Epithelial cell of prostate (primary cell): ENCODE measurements at regions not wholly inside any gene's neighbourhood (a gene's known extent, or its start where the extent isn't known, plus 50 kb on each side); places are given as distances from the start of the nearest gene placed in this dataset.
"Not testable (repeated sequence)": the region's sequence is repeated elsewhere in the genome, so short reads cannot be mapped to it uniquely, and the experiment has no call there.

ENCODE experiments used
- DNase-seq: peaks from one replicate; pipeline ENCODE4 v3.0.0-alpha.2; 2011; ENCODE audit warnings: low read depth, low spot score
- H3K27ac ChIP-seq: fragments of 450-650 bp; 2 replicates; pipeline ENCODE4 v1.5.1; 2017; ENCODE audit warnings: mild to moderate bottlenecking

DNA sequence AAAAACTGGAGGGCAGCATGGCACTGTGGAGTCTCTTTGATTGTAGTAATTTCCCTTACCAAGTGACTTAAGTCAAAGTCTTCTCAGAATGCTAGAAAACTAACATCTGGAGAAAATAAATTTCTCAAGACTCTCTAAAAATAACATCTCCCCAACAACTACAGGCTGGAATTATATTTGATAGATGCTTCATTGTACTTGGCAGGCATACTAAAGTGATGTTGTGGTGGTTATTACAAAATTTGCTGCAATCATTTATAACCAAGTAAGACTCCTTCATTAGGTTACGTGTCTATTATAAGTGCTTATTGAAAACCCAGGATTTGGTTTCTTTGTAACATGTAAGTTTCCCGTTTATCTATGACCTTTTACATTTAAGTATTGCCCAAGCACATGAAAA, 132.9 kb upstream of the NRIP1 start:
- no peak for DNase-seq
- H3K27ac ChIP-seq: no peak overlapping the region

DNA sequence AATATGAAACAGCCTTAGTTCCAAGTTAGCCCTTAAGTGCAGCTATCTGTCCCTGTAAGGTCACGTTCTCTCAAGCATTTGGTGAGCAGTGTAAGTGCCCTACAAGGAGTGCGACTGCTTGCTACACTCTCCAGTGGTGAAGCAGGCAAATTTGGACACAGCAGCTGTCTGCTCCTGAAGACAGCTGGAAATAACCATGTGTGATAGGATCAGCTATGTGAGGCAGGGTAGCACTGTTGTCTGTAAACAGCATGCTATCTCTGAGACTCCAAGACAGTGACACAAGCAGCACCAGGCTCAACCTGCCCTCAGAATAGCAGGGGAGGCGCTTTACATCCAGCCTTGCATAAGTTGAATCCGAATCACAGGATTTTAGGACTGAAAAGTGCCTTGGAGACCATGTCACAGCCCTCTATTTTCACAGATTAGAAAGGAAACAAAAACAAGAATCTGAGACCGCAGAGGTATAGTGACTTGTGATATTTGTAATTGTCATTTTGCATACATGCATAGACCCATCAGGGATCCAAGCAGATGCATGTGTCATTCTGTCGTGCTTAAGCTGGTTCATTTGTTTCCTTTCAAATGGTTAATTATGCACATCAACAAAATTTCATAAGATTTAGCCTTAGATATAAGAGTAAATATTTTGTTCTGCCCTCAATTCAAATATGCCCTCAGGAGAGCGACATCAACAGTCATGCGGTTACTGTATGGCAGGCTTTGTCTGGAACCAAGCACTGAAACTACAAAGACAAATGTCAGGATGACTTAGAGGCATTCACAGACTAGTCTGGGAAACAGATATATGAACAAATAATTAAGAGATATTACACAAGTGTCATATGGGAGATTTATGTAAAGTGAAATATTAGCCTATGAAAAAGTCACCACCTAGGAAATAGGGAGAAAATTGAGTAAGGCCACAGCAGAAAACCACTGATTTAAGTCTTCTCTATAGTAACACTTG, 134.9 kb upstream of the NRIP1 start:
- no peak overlapping the region for H3K27ac ChIP-seq
- DNase-seq: no peak

DNA sequence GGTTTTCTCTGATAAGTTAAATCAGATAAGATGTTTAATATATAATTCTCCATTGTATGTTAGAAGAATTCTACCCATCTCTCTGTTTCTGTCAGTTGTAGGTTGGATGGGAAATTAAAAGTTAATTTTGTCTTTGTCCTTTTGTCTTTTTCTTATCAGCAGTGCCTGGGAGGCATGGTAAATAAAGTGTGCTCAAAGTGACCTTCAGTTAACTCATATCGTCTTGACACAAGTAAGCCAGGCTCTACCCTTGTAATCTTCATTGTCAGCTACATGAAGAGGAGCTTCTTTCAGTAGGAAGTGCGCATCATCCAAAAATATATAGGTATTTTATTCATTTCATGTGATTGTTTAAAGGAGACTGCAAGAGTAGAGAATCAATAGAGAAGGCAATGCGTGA, 138.9 kb upstream of the NRIP1 start:
- H3K27ac ChIP-seq: no peak overlapping the region
- DNase-seq: no peak

DNA sequence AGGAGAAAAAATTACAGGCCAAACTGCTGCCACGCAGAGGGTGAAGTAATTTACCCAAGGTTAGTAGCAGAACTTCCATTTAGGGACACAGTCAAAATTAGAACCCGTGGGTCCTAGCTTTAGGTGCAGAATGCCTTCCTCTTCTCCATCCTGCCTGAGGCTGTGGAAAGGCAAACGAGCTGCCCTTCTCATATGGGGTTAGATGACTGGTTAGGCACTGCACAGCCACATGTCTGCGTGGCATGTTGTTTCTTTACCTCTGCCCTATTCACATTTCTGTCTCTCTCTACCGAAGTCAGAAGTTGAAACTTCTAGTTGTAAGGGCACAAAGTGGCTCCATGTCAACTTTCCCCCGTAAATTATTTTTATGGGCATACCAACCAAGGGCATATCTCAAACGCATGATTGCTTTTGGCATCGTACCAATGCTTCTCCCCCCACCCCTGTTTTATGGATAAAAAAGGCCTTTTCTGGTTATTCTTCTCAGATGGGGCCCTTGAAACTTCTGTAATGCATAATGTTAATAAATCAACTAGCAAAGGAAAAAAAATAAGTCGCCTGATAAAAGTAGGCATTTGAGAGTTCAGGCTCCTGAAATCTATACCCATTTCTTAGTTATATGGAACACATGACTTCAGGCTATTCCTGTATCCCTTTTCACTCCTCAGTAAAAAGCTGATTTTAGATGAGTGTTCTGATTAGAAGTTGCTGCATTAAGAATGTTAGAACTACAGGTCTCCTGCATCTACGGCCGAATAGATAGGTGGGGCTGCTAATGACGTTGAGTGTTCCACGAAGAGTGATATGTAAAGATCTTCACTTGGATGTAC, 139.6 kb upstream of the NRIP1 start:
- no peak overlapping the region for H3K27ac ChIP-seq
- no peak for DNase-seq

DNA sequence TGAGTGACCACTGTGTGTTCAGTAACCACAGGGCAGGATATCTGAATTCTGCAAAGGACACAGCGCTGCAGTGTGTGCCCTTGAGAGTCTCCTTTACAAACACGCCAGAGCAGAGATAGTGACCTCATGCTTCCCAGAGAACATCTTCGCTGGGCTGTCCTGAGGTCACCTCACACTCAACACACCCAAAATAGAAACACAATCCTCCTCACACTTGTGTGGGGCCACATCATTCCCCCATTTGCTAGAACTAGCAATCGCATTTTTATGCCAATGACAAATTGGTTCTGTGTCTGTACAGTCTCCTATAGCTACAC, 140.1 kb upstream of the NRIP1 start:
- DNase-seq: no peak
- no peak overlapping the region for H3K27ac ChIP-seq

DNA sequence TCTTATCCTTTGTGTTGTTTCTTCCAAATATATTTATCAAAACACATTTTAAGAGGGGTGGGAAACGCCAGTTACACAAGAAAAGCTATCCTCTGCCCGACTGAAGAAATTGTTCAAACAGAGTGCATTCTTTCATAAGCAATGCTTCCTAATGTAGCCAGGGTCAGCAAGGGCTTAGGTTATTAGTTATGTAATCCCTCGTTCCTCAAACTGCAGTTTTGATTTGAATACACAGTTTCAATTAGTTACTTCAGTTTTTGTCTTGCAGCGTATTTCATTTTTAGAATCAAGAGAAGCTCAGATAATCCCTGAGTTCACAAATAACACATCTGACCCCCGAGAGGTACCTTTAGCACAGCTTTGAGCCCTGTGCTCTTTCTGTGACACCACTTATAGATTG, 141.7 kb upstream of the NRIP1 start:
- H3K27ac ChIP-seq: no peak overlapping the region
- DNase-seq: no peak

DNA sequence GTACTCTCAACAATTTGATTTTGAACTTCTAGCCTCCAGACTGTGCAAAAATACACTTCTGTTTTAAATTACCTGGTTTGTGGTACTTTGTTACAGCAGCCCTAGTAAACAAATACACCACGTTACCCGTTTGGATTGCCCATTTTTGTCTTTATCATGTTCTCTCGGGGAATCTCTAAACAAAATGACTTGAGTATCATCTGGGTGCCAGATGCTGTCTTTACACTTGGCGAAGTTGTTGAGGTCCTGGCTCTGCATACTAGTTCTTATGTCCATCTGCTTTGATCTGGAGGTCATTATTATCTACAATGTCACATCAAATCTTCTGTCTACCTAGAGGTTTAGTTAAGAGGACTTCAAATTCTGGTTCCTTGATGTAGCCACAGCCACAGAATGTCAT, 142.4 kb upstream of the NRIP1 start:
- DNase-seq: no peak
- H3K27ac ChIP-seq: no peak overlapping the region

DNA sequence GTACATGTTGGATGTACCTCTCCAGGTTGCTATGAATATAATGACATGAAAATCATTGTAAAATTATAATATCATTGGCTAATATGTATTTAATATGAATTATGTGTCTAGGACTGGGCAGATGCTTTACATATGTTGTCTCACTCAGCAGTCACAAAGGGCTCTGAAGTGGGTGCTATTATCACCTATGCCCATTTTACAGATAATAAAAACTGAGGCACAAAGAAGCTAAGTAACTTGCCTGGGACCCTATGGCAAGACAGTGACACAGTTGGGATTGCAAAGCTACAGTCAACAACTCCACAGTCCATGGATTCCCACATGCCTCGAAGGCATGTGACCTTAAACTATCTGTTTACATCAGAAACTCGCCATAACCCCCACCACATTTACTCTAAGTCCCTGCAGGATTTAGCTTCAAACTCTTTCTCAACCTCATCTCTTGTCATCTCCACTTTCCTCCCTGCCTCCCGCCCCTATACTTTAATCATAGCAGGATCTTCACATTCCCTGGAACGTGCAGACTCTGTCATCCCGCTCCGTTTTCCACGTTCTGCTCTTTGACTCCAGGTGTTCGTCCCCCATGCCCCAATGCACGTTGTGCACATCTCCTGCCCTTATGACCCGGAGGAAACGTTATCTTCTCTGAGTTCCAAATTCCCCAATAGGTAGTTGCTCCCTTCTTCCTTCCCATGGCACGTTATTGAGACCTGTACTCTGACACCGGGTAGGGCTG, 143.0 kb upstream of the NRIP1 start:
- H3K27ac ChIP-seq: no peak overlapping the region
- DNase-seq: no peak

DNA sequence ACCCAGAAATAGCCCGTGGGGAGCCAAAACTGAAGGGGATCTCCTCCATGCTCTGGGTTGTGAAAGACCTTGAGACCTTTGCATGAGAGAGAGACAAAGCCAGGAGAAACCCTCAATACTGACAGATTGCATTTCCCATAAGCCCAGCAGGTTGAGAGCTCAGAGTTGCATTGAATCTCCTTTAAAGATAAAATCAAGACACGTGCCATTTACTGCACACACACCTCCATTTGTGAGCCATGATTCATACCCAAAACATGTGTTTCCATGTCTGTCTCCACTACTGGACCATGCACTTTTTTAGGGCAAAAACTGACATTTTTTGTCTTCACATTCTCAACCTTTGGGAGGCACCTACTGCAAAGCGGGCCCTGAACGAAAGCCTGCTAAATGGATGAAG, 144.0 kb upstream of the NRIP1 start:
- peak overlapping the region; percentile 47 for H3K27ac ChIP-seq
- no peak for DNase-seq

GRCh38 chr21:15209224-15209623, 144.4 kb upstream of the NRIP1 start:
- peak overlapping the region; percentile 47 for H3K27ac ChIP-seq

DNA sequence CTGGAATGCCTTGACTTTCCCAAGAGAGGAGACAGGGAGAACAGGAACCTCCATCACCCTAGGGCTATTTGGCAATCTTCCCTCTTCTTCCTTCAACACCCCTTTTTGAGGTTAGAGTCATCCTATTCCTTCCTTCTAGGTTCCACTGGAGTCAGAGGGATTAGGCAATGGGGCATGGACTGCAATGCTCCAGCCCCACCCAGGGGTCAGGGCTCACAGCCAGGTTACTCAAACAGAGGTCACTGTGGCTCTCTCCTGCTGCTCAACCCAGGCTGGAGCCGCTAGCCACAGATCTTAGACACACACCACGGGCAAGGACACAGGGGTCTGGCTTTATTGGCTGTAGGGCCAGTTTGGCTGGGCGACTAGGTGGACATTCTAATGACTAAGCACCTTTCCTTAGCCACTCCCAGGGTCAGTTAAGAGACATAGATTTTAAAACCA, 145.5 kb upstream of the NRIP1 start:
- DNase-seq: no peak
- peak overlapping the region; percentile 47 for H3K27ac ChIP-seq

More at GRCh38 chr21:15209224-15209623, 144.4 kb upstream of the NRIP1 start:
- no peak for DNase-seq

DNA sequence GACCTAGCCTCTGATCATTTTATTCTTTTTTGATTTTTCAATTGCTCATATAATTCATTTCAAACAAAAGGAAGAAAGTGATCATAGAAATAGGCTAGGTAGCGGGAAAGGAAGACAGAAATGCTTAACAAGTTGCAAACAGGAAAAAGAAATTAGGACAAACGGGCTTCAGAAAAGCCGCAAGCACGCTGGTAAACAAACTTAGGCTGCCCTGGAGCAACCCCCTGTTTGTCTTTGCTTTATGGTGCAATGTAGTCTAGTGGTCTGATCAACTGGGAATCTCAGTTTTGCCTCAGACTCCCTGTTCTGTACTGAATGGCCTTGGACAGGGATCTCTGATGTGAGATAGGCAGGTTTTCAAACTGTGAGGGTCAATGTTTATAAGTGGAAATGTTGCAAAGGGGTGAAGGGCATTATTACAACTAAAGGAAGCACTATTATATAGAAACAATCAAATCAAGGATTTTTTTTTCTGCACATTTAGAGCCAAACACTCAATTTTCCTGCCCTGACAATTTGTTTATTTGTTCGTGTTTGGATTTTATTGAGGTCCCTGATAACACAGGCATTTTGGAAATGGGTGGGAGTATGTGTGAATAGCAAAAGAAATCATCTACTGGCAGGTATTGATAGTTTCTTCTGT, 146.8 kb upstream of the NRIP1 start:
- DNase-seq: no peak
- no peak overlapping the region for H3K27ac ChIP-seq

- no peak for DNase-seq
- no peak overlapping the region for H3K27ac ChIP-seq
Measured at GRCh38 chr21:15212206-15212605, 147.4 kb upstream of the NRIP1 start.

DNA sequence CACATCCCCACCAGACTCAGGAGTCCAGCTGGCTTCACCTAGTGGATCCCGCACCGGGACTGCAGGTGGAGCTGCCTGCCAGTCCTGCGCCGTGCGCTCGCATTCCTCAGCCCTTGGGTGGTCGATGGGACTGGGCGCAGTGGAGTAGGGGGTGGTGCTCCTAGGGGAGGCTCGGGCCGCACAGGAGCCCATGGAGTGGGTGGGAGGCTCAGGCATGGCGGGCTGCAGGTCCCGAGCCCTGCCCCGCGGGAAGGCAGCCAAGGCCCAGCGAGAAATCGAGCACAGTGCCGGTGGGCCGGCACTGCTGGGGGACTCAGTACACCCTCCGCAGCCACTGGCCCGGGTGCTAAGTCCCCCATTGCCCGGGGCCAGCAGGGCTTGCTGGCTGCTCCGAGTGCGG, 153.7 kb upstream of the NRIP1 start:
- not testable (repeated sequence) for H3K27ac ChIP-seq, DNase-seq

DNA sequence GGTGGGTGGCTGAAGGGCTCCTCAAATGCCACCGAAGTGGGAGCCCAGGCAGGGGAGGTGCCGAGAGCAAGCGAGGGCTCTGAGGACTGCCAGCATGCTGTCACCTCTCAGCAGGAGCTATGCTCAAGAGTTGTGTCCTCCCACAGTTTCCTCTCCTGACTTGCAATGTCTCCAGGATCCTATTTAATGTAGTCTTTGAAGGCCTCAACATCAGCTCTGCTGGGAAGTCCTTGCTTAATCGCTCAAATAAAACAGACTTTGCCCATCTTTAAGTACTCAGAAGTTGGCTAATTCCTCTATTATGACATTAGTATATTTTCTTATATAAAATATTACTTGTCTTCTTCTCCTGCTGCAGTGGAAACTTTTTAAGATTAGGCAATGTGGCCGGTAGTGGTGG, 154.2 kb upstream of the NRIP1 start:
- H3K27ac ChIP-seq: no peak overlapping the region
- no peak for DNase-seq

DNA sequence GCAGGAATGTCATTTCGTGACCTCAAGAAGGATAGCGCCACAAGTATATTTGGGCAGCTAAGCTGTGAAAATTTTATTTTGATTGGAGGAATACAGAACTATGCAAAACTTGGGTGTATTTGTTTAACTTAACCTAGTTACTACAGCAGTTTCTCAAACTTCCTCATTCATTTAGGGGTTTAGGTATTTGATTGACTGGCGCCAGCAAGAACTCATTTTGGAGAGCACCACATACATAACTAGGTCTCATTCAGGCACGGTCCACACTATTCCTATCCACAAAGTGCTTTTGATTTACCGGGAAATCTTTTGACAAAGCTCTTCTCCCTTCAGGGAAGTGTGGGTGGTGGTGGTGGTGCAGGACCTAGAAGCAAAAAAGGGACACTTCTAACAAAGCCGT, 155.1 kb upstream of the NRIP1 start:
- H3K27ac ChIP-seq: peak overlapping the region; percentile 97
- no peak for DNase-seq

GRCh38 chr21:15221799-15222386, 157.1 kb upstream of the NRIP1 start:
- DNase-seq: peak; percentile 94
- H3K27ac ChIP-seq: peak overlapping the region; percentile 97

DNA sequence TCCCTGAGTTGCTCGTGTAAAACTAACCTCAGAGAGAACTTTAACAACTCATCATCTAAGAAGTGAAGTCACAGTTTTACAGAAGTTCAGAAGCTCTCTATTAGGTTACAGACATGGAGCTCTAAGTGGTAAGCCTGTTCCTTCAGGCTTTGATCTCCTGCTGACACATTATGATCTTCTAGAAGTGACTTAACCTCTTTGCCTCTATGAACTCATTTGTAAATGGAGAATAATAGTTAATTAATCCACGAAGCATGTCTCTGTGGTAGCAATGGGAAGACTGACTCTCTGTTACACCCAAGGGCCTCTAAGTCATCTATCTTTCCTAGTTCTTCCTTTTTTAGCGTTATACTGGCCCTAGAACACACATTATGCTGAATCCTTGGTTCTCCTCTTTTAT, 157.9 kb upstream of the NRIP1 start:
- peak; percentile 90 for DNase-seq
- peak overlapping the region; percentile 97 for H3K27ac ChIP-seq

- peak; percentile 99 for DNase-seq
- peak overlapping the region; percentile 97 for H3K27ac ChIP-seq
Measured at GRCh38 chr21:15224346-15225086, 159.7 kb upstream of the NRIP1 start.
